ENCODE measurements at regions not wholly inside any gene's neighbourhood (a gene's known extent, or its start where the extent isn't known, plus 50 kb on each side); places are given as distances from the start of the nearest gene placed in this dataset.

GRCh38 chr2:183456177-183456576 is 331.9 kb downstream of the NUP35 start:
- Histone ChIP-seq H3K27me3 (ENCODE audit: low read length) (no peaks in the 10 kb centered on the region), H3K4me3 (ENCODE audit: low read length) (no peak overlapping the region), H3K9me3 (ENCODE audit: low read length) (no peaks in the 10 kb centered on the region), H3K4me1 (ENCODE audit: insufficient read depth, low read length) (no peaks in the 10 kb centered on the region), H2AFZ (ENCODE audit: low read length) (no peak overlapping the region), H3K36me3 (ENCODE audit: low read depth, low read length) (no peaks in the 10 kb centered on the region), H3K9me2 (replicated peaks; ENCODE audit: low read length) (no peaks in the 10 kb centered on the region), H3F3A (ENCODE audit: low read length, unreplicated experiment) (no peaks in the 10 kb centered on the region), H3K9ac (ENCODE audit: low read length) (no peak overlapping the region), H3K79me2 (ENCODE audit: low read length) (no peaks in the 10 kb centered on the region), H3K4me2 (ENCODE audit: low read length) (no peak overlapping the region), H3K27ac (ENCODE audit: low read length) (no peak overlapping the region), H4K20me1 (ENCODE audit: low read length) (no peaks in the 10 kb centered on the region)
- CTCF ChIA-PET: no interaction called here
- no peak for ATAC-seq
- no TSS peak for BruUV-seq (replicated peaks)
- intact Hi-C loops (cut with micrococcal nuclease): no loop called here
- TF ChIP-seq EZH2phosphoT487 (IDR thresholded peaks at IDR 0.05; ENCODE audit: borderline replicate concordance, low read length) (no peak), EZH2 (IDR thresholded peaks at IDR 0.05; ENCODE audit: low read length, unreplicated experiment) (no peak), CTCF (conservative IDR thresholded peaks at IDR 0.05; ENCODE audit: low read depth, low read length) (no peak)
- DNase-seq: no peak
- POLR2A ChIA-PET (ENCODE audit: unreplicated experiment): no interaction called here

GRCh38 chr2:183458460-183458859 is 334.2 kb downstream of the NUP35 start:
- Histone ChIP-seq H3K79me2 (ENCODE audit: low read length) (no peaks in the 10 kb centered on the region), H3K27ac (ENCODE audit: low read length) (no peak overlapping the region), H2AFZ (ENCODE audit: low read length) (no peak overlapping the region), H3K9me2 (replicated peaks; ENCODE audit: low read length) (no peaks in the 10 kb centered on the region), H3K27me3 (ENCODE audit: low read length) (no peaks in the 10 kb centered on the region), H3K9ac (ENCODE audit: low read length) (no peak overlapping the region), H3K4me3 (ENCODE audit: low read length) (no peak overlapping the region), H3K9me3 (ENCODE audit: low read length) (no peaks in the 10 kb centered on the region), H3F3A (ENCODE audit: low read length, unreplicated experiment) (no peaks in the 10 kb centered on the region), H3K4me2 (ENCODE audit: low read length) (no peak overlapping the region), H3K4me1 (ENCODE audit: insufficient read depth, low read length) (no peaks in the 10 kb centered on the region), H3K36me3 (ENCODE audit: low read depth, low read length) (no peaks in the 10 kb centered on the region), H4K20me1 (ENCODE audit: low read length) (no peaks in the 10 kb centered on the region)
- DNase-seq: no peak
- ChIA-PET CTCF (no interaction called here), POLR2A (ENCODE audit: unreplicated experiment) (no interaction called here)
- no peak for ATAC-seq
- intact Hi-C loops (cut with micrococcal nuclease): no loop called here
- TF ChIP-seq EZH2 (IDR thresholded peaks at IDR 0.05; ENCODE audit: low read length, unreplicated experiment) (no peak), EZH2phosphoT487 (IDR thresholded peaks at IDR 0.05; ENCODE audit: borderline replicate concordance, low read length) (no peak), CTCF (conservative IDR thresholded peaks at IDR 0.05; ENCODE audit: low read depth, low read length) (no peak)
- no TSS peak for BruUV-seq (replicated peaks)

- Histone ChIP-seq H3K4me1 (ENCODE audit: insufficient read depth, low read length) (no peaks in the 10 kb centered on the region), H4K20me1 (ENCODE audit: low read length) (no peaks in the 10 kb centered on the region), H3K27ac (ENCODE audit: low read length) (no peak overlapping the region), H3K9ac (ENCODE audit: low read length) (no peak overlapping the region), H3K9me2 (replicated peaks; ENCODE audit: low read length) (no peaks in the 10 kb centered on the region), H3K79me2 (ENCODE audit: low read length) (no peaks in the 10 kb centered on the region), H3K36me3 (ENCODE audit: low read depth, low read length) (no peaks in the 10 kb centered on the region), H3K27me3 (ENCODE audit: low read length) (no peaks in the 10 kb centered on the region), H3F3A (ENCODE audit: low read length, unreplicated experiment) (no peaks in the 10 kb centered on the region), H2AFZ (ENCODE audit: low read length) (no peak overlapping the region), H3K9me3 (ENCODE audit: low read length) (no peaks in the 10 kb centered on the region), H3K4me2 (ENCODE audit: low read length) (no peak overlapping the region), H3K4me3 (ENCODE audit: low read length) (no peak overlapping the region)
- ATAC-seq (no peak), DNase-seq (no peak)
- CTCF ChIA-PET: no interaction called here
- POLR2A ChIA-PET (ENCODE audit: unreplicated experiment): no interaction called here
- TF ChIP-seq EZH2 (IDR thresholded peaks at IDR 0.05; ENCODE audit: low read length, unreplicated experiment): no peak
- TF ChIP-seq CTCF (conservative IDR thresholded peaks at IDR 0.05; ENCODE audit: low read depth, low read length): no peak
- no peak for TF ChIP-seq EZH2phosphoT487 (IDR thresholded peaks at IDR 0.05; ENCODE audit: borderline replicate concordance, low read length)
- intact Hi-C loops (cut with micrococcal nuclease): no loop called here
- no TSS peak for BruUV-seq (replicated peaks)
These were observed 335.2 kb downstream of the NUP35 start for GRCh38 chr2:183459466-183459865.
